HG02943 (cell line): ENCODE measurements at regions not wholly inside any gene's neighbourhood (a gene's known extent, or its start where the extent isn't known, plus 50 kb on each side); places are given as distances from the start of the nearest gene placed in this dataset.

Experiments
- ATAC-seq: cut with Tn5 transposase; IDR thresholded peaks from one replicate; pipeline ENCODE4 v1.9.1; 2021; ENCODE audit warnings: mild to moderate bottlenecking, low read depth, moderate library complexity; ENCODE audit not compliant: unreplicated experiment

GRCh38 chr18:4653418-4653817 lies 198.3 kb upstream of the DLGAP1 start:
- no peak for ATAC-seq

GRCh38 chr18:4641771-4642368 lies 186.8 kb upstream of the DLGAP1 start:
- no peak for ATAC-seq

GRCh38 chr18:4640349-4641012 lies 185.4 kb upstream of the DLGAP1 start:
- no peak for ATAC-seq

- peak; percentile 78 for ATAC-seq
Observed at GRCh38 chr18:4639628-4640310, 184.7 kb upstream of the DLGAP1 start.

GRCh38 chr18:4638680-4639079 lies 183.6 kb upstream of the DLGAP1 start:
- ATAC-seq: no peak

- no peak for ATAC-seq
Observed at GRCh38 chr18:4637876-4638275, 182.8 kb upstream of the DLGAP1 start.

- no peak for ATAC-seq
Observed at GRCh38 chr18:4636967-4637366, 181.9 kb upstream of the DLGAP1 start.

- no peak for ATAC-seq
Observed at GRCh38 chr18:4631239-4631638, 176.1 kb upstream of the DLGAP1 start.

- no peak for ATAC-seq
Observed at GRCh38 chr18:4605212-4605611, 150.1 kb upstream of the DLGAP1 start.

- ATAC-seq: no peak
Observed at GRCh38 chr18:4603955-4604354, 148.8 kb upstream of the DLGAP1 start.

- no peak for ATAC-seq
Observed at GRCh38 chr18:4599312-4599711, 144.2 kb upstream of the DLGAP1 start.

GRCh38 chr18:4597301-4597700 lies 142.2 kb upstream of the DLGAP1 start:
- no peak for ATAC-seq

- no peak for ATAC-seq
Observed at GRCh38 chr18:4593895-4594294, 138.8 kb upstream of the DLGAP1 start.

- no peak for ATAC-seq
Observed at GRCh38 chr18:4593459-4593858, 138.4 kb upstream of the DLGAP1 start.

- ATAC-seq: no peak
Observed at GRCh38 chr18:4589056-4589800, 134.1 kb upstream of the DLGAP1 start.

GRCh38 chr18:4587204-4587603 lies 132.1 kb upstream of the DLGAP1 start:
- no peak for ATAC-seq

GRCh38 chr18:4586731-4587130 lies 131.6 kb upstream of the DLGAP1 start:
- ATAC-seq: no peak

GRCh38 chr18:4582431-4583335 lies 127.6 kb upstream of the DLGAP1 start:
- no peak for ATAC-seq

GRCh38 chr18:4581966-4582365 lies 126.9 kb upstream of the DLGAP1 start:
- no peak for ATAC-seq

GRCh38 chr18:4578449-4578848 lies 123.3 kb upstream of the DLGAP1 start:
- ATAC-seq: no peak
